ENCODE measurements at regions not wholly inside any gene's neighbourhood (a gene's known extent, or its start where the extent isn't known, plus 50 kb on each side); places are given as distances from the start of the nearest gene placed in this dataset.

GRCh38 chr6:40901322-40902055, 137.5 kb downstream of the UNC5CL start:
- TF ChIP-seq CTCF (IDR thresholded peaks at IDR 0.05): no peak
- no peak for TF ChIP-seq POLR2A (IDR thresholded peaks at IDR 0.05)
